ENCODE measurements at regions not wholly inside any gene's neighbourhood (a gene's known extent, or its start where the extent isn't known, plus 50 kb on each side); places are given as distances from the start of the nearest gene placed in this dataset.

DNA sequence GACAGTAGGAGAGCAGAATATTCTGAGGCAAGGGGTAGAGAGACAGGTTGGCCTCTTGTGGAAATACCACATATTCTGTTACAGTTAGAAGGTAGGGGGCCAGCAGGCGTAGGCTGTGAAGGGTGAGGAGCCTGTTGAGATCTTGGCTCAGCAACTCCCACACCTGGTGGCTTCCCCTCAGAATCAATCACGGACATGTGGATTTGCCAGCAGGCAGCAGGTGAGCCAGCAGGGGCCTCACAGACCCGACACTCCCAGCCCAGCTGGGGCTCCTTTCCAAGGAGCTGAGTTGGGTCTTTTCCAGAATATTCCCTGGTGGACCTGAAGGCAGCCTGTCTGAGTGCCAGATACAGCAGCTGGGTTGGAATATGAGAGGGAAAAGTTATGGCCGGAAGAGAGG, 150.0 kb upstream of the CRY1 start:
- TF ChIP-seq POLR2A (IDR thresholded peaks at IDR 0.05), result no peak
- TF ChIP-seq, protein P1, sequence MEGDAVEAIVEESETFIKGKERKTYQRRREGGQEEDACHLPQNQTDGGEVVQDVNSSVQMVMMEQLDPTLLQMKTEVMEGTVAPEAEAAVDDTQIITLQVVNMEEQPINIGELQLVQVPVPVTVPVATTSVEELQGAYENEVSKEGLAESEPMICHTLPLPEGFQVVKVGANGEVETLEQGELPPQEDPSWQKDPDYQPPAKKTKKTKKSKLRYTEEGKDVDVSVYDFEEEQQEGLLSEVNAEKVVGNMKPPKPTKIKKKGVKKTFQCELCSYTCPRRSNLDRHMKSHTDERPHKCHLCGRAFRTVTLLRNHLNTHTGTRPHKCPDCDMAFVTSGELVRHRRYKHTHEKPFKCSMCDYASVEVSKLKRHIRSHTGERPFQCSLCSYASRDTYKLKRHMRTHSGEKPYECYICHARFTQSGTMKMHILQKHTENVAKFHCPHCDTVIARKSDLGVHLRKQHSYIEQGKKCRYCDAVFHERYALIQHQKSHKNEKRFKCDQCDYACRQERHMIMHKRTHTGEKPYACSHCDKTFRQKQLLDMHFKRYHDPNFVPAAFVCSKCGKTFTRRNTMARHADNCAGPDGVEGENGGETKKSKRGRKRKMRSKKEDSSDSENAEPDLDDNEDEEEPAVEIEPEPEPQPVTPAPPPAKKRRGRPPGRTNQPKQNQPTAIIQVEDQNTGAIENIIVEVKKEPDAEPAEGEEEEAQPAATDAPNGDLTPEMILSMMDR (IDR thresholded peaks at IDR 0.05), result no peak
